ENCODE measurements at regions not wholly inside any gene's neighbourhood (a gene's known extent, or its start where the extent isn't known, plus 50 kb on each side); places are given as distances from the start of the nearest gene placed in this dataset.

DNA sequence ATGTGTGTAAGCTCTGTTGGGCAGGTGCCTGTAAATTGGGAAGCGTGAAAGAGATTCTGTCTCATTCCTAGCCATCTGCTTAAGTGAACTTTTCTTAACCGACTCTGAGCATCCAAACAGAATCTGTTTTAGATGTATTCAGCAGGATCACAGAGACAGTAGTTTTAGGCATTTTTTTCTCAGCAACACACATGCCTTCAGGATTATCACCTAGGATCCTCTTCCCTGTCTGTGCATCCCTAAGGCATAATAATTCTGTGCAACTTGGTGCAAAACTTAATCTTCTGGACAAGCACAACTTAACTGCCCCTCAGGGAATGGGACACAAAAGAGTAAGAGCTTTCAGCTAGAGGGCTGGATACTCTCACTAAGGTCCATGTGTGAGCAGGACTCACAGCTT, 284.8 kb downstream of the C7orf25 start:
- no peak for TF ChIP-seq CTCF (IDR thresholded peaks at IDR 0.05; ENCODE audit: extremely low read depth in 1 of 2, insufficient read depth in 1 of 2, low read depth in 1 of 2, low read length in 2 of 2)
- TF ChIP-seq MYC (IDR thresholded peaks at IDR 0.05; ENCODE audit: low read depth, low read length), result no peak
- no peak for TF ChIP-seq POLR2AphosphoS5 (IDR thresholded peaks at IDR 0.05; ENCODE audit: insufficient read depth, low read depth, low read length)
- no peak for TF ChIP-seq EZH2 (IDR thresholded peaks at IDR 0.05; ENCODE audit: borderline replicate concordance, low read depth, low read length, severe bottlenecking)
- no peak for TF ChIP-seq POLR2A (IDR thresholded peaks at IDR 0.05; ENCODE audit: low read depth, low read length)
